ENCODE measurements at regions not wholly inside any gene's neighbourhood (a gene's known extent, or its start where the extent isn't known, plus 50 kb on each side); places are given as distances from the start of the nearest gene placed in this dataset.

DNA sequence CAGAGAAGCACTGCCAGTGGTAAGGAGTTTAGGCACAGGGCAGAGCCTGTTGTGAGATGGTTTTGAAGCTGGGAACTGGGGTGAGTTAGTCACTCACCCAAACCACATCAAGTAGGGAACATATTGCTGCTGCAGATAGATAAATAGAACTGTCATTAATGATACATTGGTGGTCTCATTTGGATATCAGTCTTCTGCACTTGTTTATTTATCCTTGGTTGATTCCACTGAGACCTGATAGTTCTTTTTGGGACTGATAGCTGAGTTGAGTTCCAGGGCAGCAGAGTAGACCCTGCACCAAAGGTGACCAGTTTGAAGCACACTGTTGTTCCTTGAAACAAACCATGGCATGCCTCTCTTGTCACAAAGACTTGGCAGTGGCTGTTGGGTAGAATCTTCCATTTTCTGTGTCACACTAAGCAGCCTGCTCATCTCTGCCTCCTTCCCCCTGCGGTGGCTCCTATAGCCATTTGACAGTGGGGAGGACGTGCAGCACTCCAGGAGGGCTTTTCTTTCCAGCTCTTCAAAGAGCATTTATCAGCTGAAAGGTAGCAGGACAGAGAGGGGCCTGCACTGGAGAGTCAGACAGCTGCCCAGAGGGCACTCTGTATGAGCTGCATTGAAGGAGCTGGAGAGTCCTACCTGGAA lies 59.7 kb upstream of the TMEM164 start:
- Histone ChIP-seq H3K9ac (ENCODE audit: low read depth, low read length) (no peak overlapping the region), H3K9me3 (ENCODE audit: control insufficient read depth, insufficient read depth, low read length) (no peaks in the 10 kb centered on the region), H3K36me3 (ENCODE audit: insufficient read depth, low read length) (no peaks in the 10 kb centered on the region), H3K4me1 (ENCODE audit: insufficient read depth, low read length) (peaks cover 3% of the 10 kb centered on the region; the same call in 1 of the 2 replicates)

DNA sequence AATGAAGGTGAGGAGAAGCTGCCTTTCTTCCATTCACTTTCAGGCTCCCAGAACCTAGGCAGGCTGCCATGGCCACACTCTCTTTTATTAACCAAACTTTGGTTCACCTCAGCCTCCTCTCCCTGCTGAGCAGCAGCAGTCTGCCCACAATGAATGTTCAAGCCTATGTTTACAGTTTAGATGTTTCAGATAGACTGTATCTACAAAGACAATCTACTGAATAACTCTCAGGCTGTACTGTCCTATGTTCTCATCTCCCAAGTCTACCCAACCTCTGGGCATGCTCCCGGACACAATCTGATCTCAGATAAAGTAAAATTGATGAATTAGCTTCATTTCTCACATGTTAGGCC lies 59.2 kb upstream of the TMEM164 start:
- H3K4me1 ChIP-seq (ENCODE audit: insufficient read depth, low read length), result peaks cover 3% of the 10 kb centered on the region; the same call in 1 of the 2 replicates
- no peaks in the 10 kb centered on the region for H3K36me3 ChIP-seq (ENCODE audit: insufficient read depth, low read length)
- no peaks in the 10 kb centered on the region for H3K9me3 ChIP-seq (ENCODE audit: control insufficient read depth, insufficient read depth, low read length)
- H3K9ac ChIP-seq (ENCODE audit: low read depth, low read length), result no peak overlapping the region

DNA sequence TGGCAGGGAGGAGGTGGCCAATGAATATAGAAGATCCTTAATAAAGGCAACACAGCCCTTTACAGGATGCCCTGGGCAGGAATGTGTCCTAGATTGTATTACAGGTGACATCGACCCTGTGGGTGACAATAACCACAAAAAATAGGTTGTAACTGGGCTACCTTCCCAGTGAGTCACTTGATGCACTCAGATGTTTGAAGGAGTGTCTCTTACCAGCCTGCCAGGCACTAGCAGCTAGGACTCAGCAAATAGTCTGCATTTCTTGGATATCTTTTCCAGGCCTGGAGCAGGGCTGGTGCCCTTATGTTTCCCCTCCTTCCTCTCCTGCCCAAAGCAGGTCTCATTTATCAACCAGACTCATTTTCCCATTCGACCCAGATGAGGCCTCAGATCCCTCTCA lies 50.9 kb upstream of the TMEM164 start:
- no peaks in the 10 kb centered on the region for H3K4me1 ChIP-seq (ENCODE audit: insufficient read depth, low read length)
- no peak overlapping the region for H3K9ac ChIP-seq (ENCODE audit: low read depth, low read length)
- no peaks in the 10 kb centered on the region for H3K9me3 ChIP-seq (ENCODE audit: control insufficient read depth, insufficient read depth, low read length)
- H3K36me3 ChIP-seq (ENCODE audit: insufficient read depth, low read length), result no peaks in the 10 kb centered on the region

DNA sequence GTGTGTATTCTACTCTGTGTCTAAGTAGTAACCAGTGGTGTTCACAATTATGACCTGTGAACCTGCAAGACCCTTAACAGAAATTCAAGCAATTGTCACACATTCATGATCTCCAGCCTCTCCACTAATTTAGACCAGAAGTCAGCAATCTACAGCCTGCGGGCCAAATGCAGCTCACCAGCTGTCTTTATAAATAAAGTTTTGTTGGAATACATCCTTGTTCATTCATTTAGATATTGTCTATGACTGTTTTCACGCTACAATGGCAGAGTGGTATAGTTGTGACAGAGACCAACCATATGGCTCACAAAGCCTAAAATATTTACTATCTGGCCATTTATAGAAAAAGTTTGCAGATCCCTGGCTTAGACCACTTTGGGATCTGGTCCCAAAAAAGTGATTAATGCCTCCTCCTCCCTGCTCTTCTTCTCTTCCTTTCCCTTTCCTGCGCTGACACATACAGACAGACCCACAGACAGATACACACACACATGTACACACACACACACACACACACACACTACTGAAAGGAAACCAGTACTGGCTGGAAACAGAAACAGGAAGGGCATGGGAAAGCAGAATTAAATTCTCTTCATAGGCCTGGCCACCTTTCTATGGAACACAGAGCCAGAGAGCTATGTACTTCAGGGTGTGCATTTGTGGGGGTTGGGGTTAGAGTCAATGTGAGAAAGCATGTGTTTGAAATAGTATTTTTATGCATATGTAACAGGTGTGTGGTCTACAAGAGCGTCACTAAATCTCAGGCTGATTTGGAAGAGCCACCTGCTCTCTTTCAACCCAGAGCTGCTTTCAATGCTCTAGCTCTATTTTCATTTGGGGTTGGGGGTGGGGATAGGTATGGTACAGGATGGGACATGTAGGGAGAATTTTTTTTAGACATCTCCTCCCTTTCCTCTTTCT lies 49.7 kb upstream of the TMEM164 start:
- Histone ChIP-seq H3K36me3 (ENCODE audit: insufficient read depth, low read length) (no peaks in the 10 kb centered on the region), H3K9me3 (ENCODE audit: control insufficient read depth, insufficient read depth, low read length) (no peaks in the 10 kb centered on the region), H3K9ac (ENCODE audit: low read depth, low read length) (no peak overlapping the region), H3K4me1 (ENCODE audit: insufficient read depth, low read length) (no peaks in the 10 kb centered on the region)
